Keratinocyte (primary cell): ENCODE measurements at regions not wholly inside any gene's neighbourhood (a gene's known extent, or its start where the extent isn't known, plus 50 kb on each side); places are given as distances from the start of the nearest gene placed in this dataset.

Experiments
- DNase-seq: peaks from one replicate; pipeline ENCODE4 v3.0.0-alpha.2; 2011; ENCODE audit warnings: low read depth, missing footprints, low spot score
- FAIRE-seq: peaks from 2 replicates; lab custom pipeline; 2011; peaks lifted over from hg19 to GRCh38; lab: Jason Lieb, UNC
- H2AFZ ChIP-seq: 2 replicates; pipeline ENCODE4 v1.6.0; 2012; ENCODE audit warnings: low read length, control low read depth, inconsistent platforms; ENCODE audit not compliant: control insufficient read depth
- H3K27ac ChIP-seq: 2 replicates; pipeline ENCODE4 v1.5.1; 2011; ENCODE audit warnings: low read length; ENCODE audit not compliant: control insufficient read depth, insufficient read depth
- H3K27me3 ChIP-seq: 3 replicates; pipeline ENCODE4 v1.6.0; 2011; ENCODE audit warnings: low read length; ENCODE audit not compliant: control insufficient read depth, insufficient read depth; ENCODE audit errors: extremely low read depth
- H3K36me3 ChIP-seq, 2 experiments: 2 replicates in 1 of 2; 3 replicates in 1 of 2; pipeline ENCODE4 v1.5.1; 2011; ENCODE audit warnings: low read length in 2 of 2, mild to moderate bottlenecking in 1 of 2; ENCODE audit not compliant: control insufficient read depth in 2 of 2, insufficient read depth in 2 of 2; ENCODE audit errors: extremely low read depth in 1 of 2
- H3K4me1 ChIP-seq: 3 replicates; pipeline ENCODE4 v1.5.1; 2011; ENCODE audit warnings: low read length; ENCODE audit not compliant: control insufficient read depth, insufficient read depth; ENCODE audit errors: extremely low read depth
- H3K4me2 ChIP-seq: 3 replicates; pipeline ENCODE4 v1.6.0; 2011; ENCODE audit warnings: low read depth, low read length; ENCODE audit not compliant: control insufficient read depth, insufficient read depth; ENCODE audit errors: extremely low read depth
- H3K4me3 ChIP-seq, 3 experiments: fragments of 200-600 bp in 1 of 3; sonication (generic) in 1 of 3; 2 replicates in 2 of 3; 3 replicates in 1 of 3; pipeline ENCODE4 v1.5.1; 2011 to 2016; ENCODE audit warnings: low read length in 3 of 3, mild to moderate bottlenecking in 3 of 3, control low read depth in 2 of 3, inconsistent platforms in 1 of 3, low read depth in 1 of 3, mixed read lengths in 1 of 3, mixed run types in 1 of 3, moderate library complexity in 1 of 3; ENCODE audit not compliant: control insufficient read depth in 2 of 3, insufficient read depth in 2 of 3; ENCODE audit errors: extremely low read depth in 1 of 3
- H3K79me2 ChIP-seq: 2 replicates; pipeline ENCODE4 v1.6.0; 2012; ENCODE audit warnings: low read length; ENCODE audit not compliant: control insufficient read depth, insufficient read depth
- H3K9ac ChIP-seq: 3 replicates; pipeline ENCODE4 v1.6.0; 2011; ENCODE audit warnings: low read length; ENCODE audit not compliant: control insufficient read depth, insufficient read depth; ENCODE audit errors: extremely low read depth
- H3K9me1 ChIP-seq: 3 replicates; pipeline ENCODE4 v1.6.0; 2011; ENCODE audit warnings: low read length; ENCODE audit not compliant: control insufficient read depth, insufficient read depth; ENCODE audit errors: extremely low read depth
- H3K9me3 ChIP-seq: 2 replicates; pipeline ENCODE4 v1.5.1; 2012; ENCODE audit warnings: low read depth, low read length; ENCODE audit not compliant: control insufficient read depth
- H4K20me1 ChIP-seq: 3 replicates; pipeline ENCODE4 v1.6.0; 2011; ENCODE audit warnings: low read length; ENCODE audit not compliant: control insufficient read depth, insufficient read depth; ENCODE audit errors: extremely low read depth
- CTCF ChIP-seq, 3 experiments: IDR thresholded peaks in 1 of 3; conservative IDR thresholded peaks in 1 of 3; optimal IDR thresholded peaks in 1 of 3; 2 replicates in 2 of 3; 3 replicates in 1 of 3; pipeline versions ENCODE3 to v1.5.1; 2011; ENCODE audit warnings: low read length in 3 of 3, mild to moderate bottlenecking in 3 of 3, moderate library complexity in 2 of 3, control low read depth in 1 of 3, inconsistent platforms in 1 of 3; ENCODE audit not compliant: insufficient read depth in 2 of 3; ENCODE audit errors: extremely low read depth in 1 of 3
- EZH2 ChIP-seq: IDR thresholded peaks from one replicate; pipeline ENCODE4 v1.6.1; 2012; ENCODE audit warnings: inconsistent platforms, mild to moderate bottlenecking, low read length, moderate library complexity
- dilution Hi-C: fragments of 300-500 bp; cut with MboI; formaldehyde crosslinking; loops from one replicate; pipeline ENCODE4 v1.7.0; 2020; ENCODE audit warnings: low sequenced_read_pairs; ENCODE audit not compliant: extremely low pct_ligation_motif_present

DNA sequence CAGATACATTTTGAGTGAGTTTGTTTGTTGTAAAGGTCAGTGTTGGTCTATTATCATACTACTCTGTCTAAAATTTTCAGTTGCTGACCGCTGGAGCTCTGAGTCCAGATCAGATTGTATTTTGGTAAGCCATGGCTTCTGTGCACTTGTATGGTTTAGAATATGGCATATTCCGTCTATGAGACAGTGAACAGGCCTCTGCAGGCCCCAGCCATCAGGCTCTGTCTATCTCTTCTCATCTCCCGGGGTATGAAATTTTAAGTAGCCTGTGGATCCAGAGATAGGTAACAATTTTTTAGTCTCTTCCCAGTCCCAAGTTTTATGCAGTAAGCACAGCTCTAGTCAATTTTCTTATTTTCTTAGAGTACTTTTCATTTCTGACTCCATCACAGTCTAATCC lies 1929.1 kb upstream of the SEL1L start:
- TF ChIP-seq CTCF (optimal IDR thresholded peaks at IDR 0.05 in 1 of 3, IDR thresholded peaks at IDR 0.05 in 1 of 3, conservative IDR thresholded peaks at IDR 0.05 in 1 of 3; ENCODE audit: extremely low read depth in 1 of 3, insufficient read depth in 2 of 3, low read length in 3 of 3) (no peak), EZH2 (no peak)
- H3K9me1 ChIP-seq = no peaks in the 10 kb centered on the region
- H3K4me3 ChIP-seq = no peak overlapping the region
- no peaks in the 10 kb centered on the region for H3K36me3 ChIP-seq
- no peak overlapping the region for H2AFZ ChIP-seq
- no peak for FAIRE-seq
- no peak overlapping the region for H3K27ac ChIP-seq
- dilution Hi-C loops = no loop called here
- H3K4me2 ChIP-seq = no peak overlapping the region
- no peaks in the 10 kb centered on the region for H4K20me1 ChIP-seq
- H3K9me3 ChIP-seq = peaks cover 2% of the 10 kb centered on the region
- no peak for DNase-seq
- H3K9ac ChIP-seq = no peak overlapping the region
- H3K27me3 ChIP-seq = no peaks in the 10 kb centered on the region
- no peaks in the 10 kb centered on the region for H3K79me2 ChIP-seq
- no peaks in the 10 kb centered on the region for H3K4me1 ChIP-seq

GRCh38 chr14:83463500-83464098 lies 1929.9 kb upstream of the SEL1L start:
- Histone ChIP-seq H3K4me3 (no peak overlapping the region), H3K9me1 (no peaks in the 10 kb centered on the region), H3K4me1 (no peaks in the 10 kb centered on the region), H3K9ac (no peak overlapping the region), H3K9me3 (peaks cover 2% of the 10 kb centered on the region), H3K27me3 (no peaks in the 10 kb centered on the region), H3K36me3 (no peaks in the 10 kb centered on the region), H2AFZ (no peak overlapping the region), H4K20me1 (no peaks in the 10 kb centered on the region), H3K4me2 (no peak overlapping the region), H3K27ac (no peak overlapping the region), H3K79me2 (no peaks in the 10 kb centered on the region)
- DNase-seq = peak; percentile 23
- peak; percentile 62 for FAIRE-seq
- TF ChIP-seq EZH2 (no peak), CTCF (optimal IDR thresholded peaks at IDR 0.05 in 1 of 3, IDR thresholded peaks at IDR 0.05 in 1 of 3, conservative IDR thresholded peaks at IDR 0.05 in 1 of 3; ENCODE audit: extremely low read depth in 1 of 3, insufficient read depth in 2 of 3, low read length in 3 of 3) (peak; percentile 63 to 77 (median 77))
- dilution Hi-C loops = no loop called here
